ENCODE measurements at regions not wholly inside any gene's neighbourhood (a gene's known extent, or its start where the extent isn't known, plus 50 kb on each side); places are given as distances from the start of the nearest gene placed in this dataset.

- H3K27me3 Mint-ChIP-seq (ENCODE audit: unreplicated experiment): peaks cover 8% of the 10 kb centered on the region
- no peaks in the 10 kb centered on the region for H3K9me3 Mint-ChIP-seq (ENCODE audit: unreplicated experiment)
- H3K4me3 Mint-ChIP-seq (ENCODE audit: unreplicated experiment): peak overlapping the region; percentile 80
- H3K4me1 Mint-ChIP-seq (ENCODE audit: unreplicated experiment): peaks cover 38% of the 10 kb centered on the region
- no peak for DNase-seq (ENCODE audit: low spot score)
- peaks cover 3% of the 10 kb centered on the region for H3K36me3 Mint-ChIP-seq (ENCODE audit: low read depth, unreplicated experiment)
- no peak for TF ChIP-seq CTCF (IDR thresholded peaks at IDR 0.05; ENCODE audit: unreplicated experiment)
- peak overlapping the region; percentile 11 for H3K27ac Mint-ChIP-seq (ENCODE audit: unreplicated experiment)
Measured at GRCh38 chr2:2704428-2705090, 373.5 kb upstream of the MYT1L start.

GRCh38 chr2:2703762-2704427, 372.8 kb upstream of the MYT1L start:
- TF ChIP-seq CTCF (IDR thresholded peaks at IDR 0.05; ENCODE audit: unreplicated experiment): no peak
- Mint-ChIP-seq H3K27ac (ENCODE audit: unreplicated experiment) (peak overlapping the region; percentile 11), H3K9me3 (ENCODE audit: unreplicated experiment) (no peaks in the 10 kb centered on the region), H3K36me3 (ENCODE audit: low read depth, unreplicated experiment) (peaks cover 3% of the 10 kb centered on the region), H3K4me1 (ENCODE audit: unreplicated experiment) (peaks cover 38% of the 10 kb centered on the region), H3K4me3 (ENCODE audit: unreplicated experiment) (no peak overlapping the region), H3K27me3 (ENCODE audit: unreplicated experiment) (peaks cover 5% of the 10 kb centered on the region)
- DNase-seq (ENCODE audit: low spot score): no peak

- peaks cover 6% of the 10 kb centered on the region for H3K27me3 Mint-ChIP-seq (ENCODE audit: unreplicated experiment)
- no peaks in the 10 kb centered on the region for H3K36me3 Mint-ChIP-seq (ENCODE audit: low read depth, unreplicated experiment)
- DNase-seq (ENCODE audit: low spot score): no peak
- H3K27ac Mint-ChIP-seq (ENCODE audit: unreplicated experiment): no peak overlapping the region
- H3K4me3 Mint-ChIP-seq (ENCODE audit: unreplicated experiment): no peak overlapping the region
- H3K9me3 Mint-ChIP-seq (ENCODE audit: unreplicated experiment): no peaks in the 10 kb centered on the region
- H3K4me1 Mint-ChIP-seq (ENCODE audit: unreplicated experiment): peaks cover 38% of the 10 kb centered on the region
- TF ChIP-seq CTCF (IDR thresholded peaks at IDR 0.05; ENCODE audit: unreplicated experiment): no peak
Measured at GRCh38 chr2:2703172-2703571, 372.1 kb upstream of the MYT1L start.

GRCh38 chr2:2702385-2702784, 371.3 kb upstream of the MYT1L start:
- DNase-seq (ENCODE audit: low spot score): no peak
- no peaks in the 10 kb centered on the region for H3K9me3 Mint-ChIP-seq (ENCODE audit: unreplicated experiment)
- H3K36me3 Mint-ChIP-seq (ENCODE audit: low read depth, unreplicated experiment): no peaks in the 10 kb centered on the region
- H3K27me3 Mint-ChIP-seq (ENCODE audit: unreplicated experiment): peaks cover 6% of the 10 kb centered on the region
- no peak overlapping the region for H3K4me3 Mint-ChIP-seq (ENCODE audit: unreplicated experiment)
- no peak overlapping the region for H3K27ac Mint-ChIP-seq (ENCODE audit: unreplicated experiment)
- H3K4me1 Mint-ChIP-seq (ENCODE audit: unreplicated experiment): peaks cover 38% of the 10 kb centered on the region
- no peak for TF ChIP-seq CTCF (IDR thresholded peaks at IDR 0.05; ENCODE audit: unreplicated experiment)

GRCh38 chr2:2701813-2702212, 370.7 kb upstream of the MYT1L start:
- H3K4me1 Mint-ChIP-seq (ENCODE audit: unreplicated experiment): peaks cover 33% of the 10 kb centered on the region
- H3K4me3 Mint-ChIP-seq (ENCODE audit: unreplicated experiment): no peak overlapping the region
- DNase-seq (ENCODE audit: low spot score): no peak
- H3K36me3 Mint-ChIP-seq (ENCODE audit: low read depth, unreplicated experiment): no peaks in the 10 kb centered on the region
- no peak for TF ChIP-seq CTCF (IDR thresholded peaks at IDR 0.05; ENCODE audit: unreplicated experiment)
- H3K27ac Mint-ChIP-seq (ENCODE audit: unreplicated experiment): no peak overlapping the region
- H3K9me3 Mint-ChIP-seq (ENCODE audit: unreplicated experiment): no peaks in the 10 kb centered on the region
- peaks cover 6% of the 10 kb centered on the region for H3K27me3 Mint-ChIP-seq (ENCODE audit: unreplicated experiment)

All from endothelial cell (in vitro differentiated cells).